ENCODE measurements at regions not wholly inside any gene's neighbourhood (a gene's known extent, or its start where the extent isn't known, plus 50 kb on each side); places are given as distances from the start of the nearest gene placed in this dataset.

- TF ChIP-seq GATA3 (IDR thresholded peaks at IDR 0.05; ENCODE audit: low read depth, low read length) (no peak), GATA2 (IDR thresholded peaks at IDR 0.05; ENCODE audit: low read depth, low read length) (no peak)
Observed at GRCh38 chr16:58828901-58829545, 94.9 kb upstream of the GOT2 start.

Measured in SH-SY5Y (cell line).